Activated CD4-positive, alpha-beta T cell treated with anti-CD3 and anti-CD28 coated beads, Interleukin-2, amount 10 ng/mL, durations not matched to agents 7 days and 5 days (primary cell): ENCODE measurements at regions not wholly inside any gene's neighbourhood (a gene's known extent, or its start where the extent isn't known, plus 50 kb on each side); places are given as distances from the start of the nearest gene placed in this dataset.
"Not testable (repeated sequence)": the region's sequence is repeated elsewhere in the genome, so short reads cannot be mapped to it uniquely, and the experiment has no call there.

Experiments used
- CTCF ChIA-PET: fragments of 350-600 bp; sonication (Branson Sonifier 250); formaldehyde crosslinking; loops from one replicate; lab custom pipeline; 2021; ENCODE audit warnings: antibody characterized with exemption; lab: Charles Lee
- POLR2A ChIA-PET: fragments of 350-600 bp; sonication (Branson Sonifier 250); formaldehyde crosslinking; loops from one replicate; lab custom pipeline; 2021; ENCODE audit warnings: antibody characterized with exemption; lab: Charles Lee
- DNase-seq: peaks from one replicate; pipeline ENCODE4 v3.0.0-alpha.2; 2020
- H3K27ac Mint-ChIP-seq: one replicate; pipeline ENCODE4 v1.8.0; 2021; ENCODE audit warnings: mild to moderate bottlenecking, moderate library complexity, mixed read lengths
- H3K27me3 Mint-ChIP-seq: one replicate; pipeline ENCODE4 v1.8.0; 2021; ENCODE audit warnings: mixed read lengths
- H3K36me3 Mint-ChIP-seq: one replicate; pipeline ENCODE4 v1.8.0; 2021; ENCODE audit warnings: low read depth, mixed read lengths
- H3K4me1 Mint-ChIP-seq: one replicate; pipeline ENCODE4 v1.8.0; 2021; ENCODE audit warnings: mixed read lengths
- H3K4me3 Mint-ChIP-seq: one replicate; pipeline ENCODE4 v1.8.0; 2021; ENCODE audit warnings: mild to moderate bottlenecking, moderate library complexity, mixed read lengths
- H3K9me3 Mint-ChIP-seq: one replicate; pipeline ENCODE4 v1.8.0; 2021; ENCODE audit warnings: mixed read lengths

GRCh38 chr3:139227165-139227564 is 116.7 kb upstream of the MRPS22 start:
- H3K27me3 Mint-ChIP-seq = peaks cover 2% of the 10 kb centered on the region
- no peaks in the 10 kb centered on the region for H3K4me1 Mint-ChIP-seq
- no peaks in the 10 kb centered on the region for H3K36me3 Mint-ChIP-seq
- H3K4me3 Mint-ChIP-seq = no peak overlapping the region
- no peak overlapping the region for H3K27ac Mint-ChIP-seq
- DNase-seq = no peak
- ChIA-PET POLR2A (no interaction called here), CTCF (no interaction called here)
- no peaks in the 10 kb centered on the region for H3K9me3 Mint-ChIP-seq

DNA sequence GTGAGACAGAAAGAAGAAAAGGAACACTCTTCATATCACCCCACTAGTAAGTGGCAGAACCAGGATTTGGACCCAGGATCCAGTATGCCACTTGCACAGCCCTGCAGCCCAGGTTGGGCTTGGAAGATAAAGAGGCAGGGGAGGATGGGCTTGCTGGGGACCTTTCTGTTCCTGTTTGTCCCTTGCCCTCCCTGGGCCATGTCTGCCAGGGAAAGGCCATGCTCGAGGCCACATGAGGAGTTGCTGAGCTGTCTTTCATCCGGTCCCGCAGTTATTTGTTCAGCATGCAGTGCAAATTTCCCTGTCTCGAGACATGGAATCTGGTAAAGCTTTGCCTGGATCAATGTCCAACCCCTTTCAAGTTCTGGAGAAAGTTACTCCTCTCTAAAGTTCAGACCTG is 116.0 kb upstream of the MRPS22 start:
- H3K9me3 Mint-ChIP-seq = no peaks in the 10 kb centered on the region
- no peak overlapping the region for H3K4me3 Mint-ChIP-seq
- DNase-seq = no peak
- peaks cover 2% of the 10 kb centered on the region for H3K27me3 Mint-ChIP-seq
- no peaks in the 10 kb centered on the region for H3K4me1 Mint-ChIP-seq
- CTCF ChIA-PET = no interaction called here
- no peak overlapping the region for H3K27ac Mint-ChIP-seq
- POLR2A ChIA-PET = no interaction called here
- H3K36me3 Mint-ChIP-seq = no peaks in the 10 kb centered on the region

- Mint-ChIP-seq H3K27ac (no peak overlapping the region), H3K4me1 (no peaks in the 10 kb centered on the region), H3K4me3 (no peak overlapping the region), H3K9me3 (no peaks in the 10 kb centered on the region), H3K36me3 (no peaks in the 10 kb centered on the region), H3K27me3 (peaks cover 2% of the 10 kb centered on the region)
- CTCF ChIA-PET = no interaction called here
- DNase-seq = no peak
- POLR2A ChIA-PET = no interaction called here
These were observed 113.4 kb upstream of the MRPS22 start for GRCh38 chr3:139230391-139230790.

GRCh38 chr3:139231555-139232281 is 112.1 kb upstream of the MRPS22 start:
- H3K4me1 Mint-ChIP-seq = no peaks in the 10 kb centered on the region
- no peaks in the 10 kb centered on the region for H3K9me3 Mint-ChIP-seq
- no peak overlapping the region for H3K4me3 Mint-ChIP-seq
- no peak overlapping the region for H3K27ac Mint-ChIP-seq
- H3K36me3 Mint-ChIP-seq = no peaks in the 10 kb centered on the region
- ChIA-PET CTCF (interaction anchor here (0.6 kb wide), 1 partner anchor 388 kb away, joined by 3 read pairs; no protein-coding TSS in a partner anchor), POLR2A (no interaction called here)
- no peak for DNase-seq
- H3K27me3 Mint-ChIP-seq = peaks cover 2% of the 10 kb centered on the region

- DNase-seq, H3K9me3 Mint-ChIP-seq, POLR2A ChIA-PET, H3K4me3 Mint-ChIP-seq, H3K4me1 Mint-ChIP-seq, CTCF ChIA-PET, H3K36me3 Mint-ChIP-seq, H3K27me3 Mint-ChIP-seq, H3K27ac Mint-ChIP-seq: not testable (repeated sequence)
These were observed 111.5 kb upstream of the MRPS22 start for GRCh38 chr3:139232341-139232740.

GRCh38 chr3:139234491-139234890 is 109.3 kb upstream of the MRPS22 start:
- Mint-ChIP-seq H3K4me3 (no peak overlapping the region), H3K4me1 (no peaks in the 10 kb centered on the region), H3K27me3 (peaks cover 4% of the 10 kb centered on the region), H3K36me3 (no peaks in the 10 kb centered on the region), H3K27ac (no peak overlapping the region), H3K9me3 (no peaks in the 10 kb centered on the region)
- DNase-seq = no peak
- ChIA-PET POLR2A (no interaction called here), CTCF (no interaction called here)

- Mint-ChIP-seq H3K36me3 (no peaks in the 10 kb centered on the region), H3K27me3 (peaks cover 10% of the 10 kb centered on the region), H3K27ac (no peak overlapping the region), H3K4me3 (no peak overlapping the region), H3K9me3 (no peaks in the 10 kb centered on the region), H3K4me1 (no peaks in the 10 kb centered on the region)
- ChIA-PET POLR2A (no interaction called here), CTCF (no interaction called here)
- no peak for DNase-seq
These were observed 108.6 kb upstream of the MRPS22 start for GRCh38 chr3:139235192-139235591.

DNA sequence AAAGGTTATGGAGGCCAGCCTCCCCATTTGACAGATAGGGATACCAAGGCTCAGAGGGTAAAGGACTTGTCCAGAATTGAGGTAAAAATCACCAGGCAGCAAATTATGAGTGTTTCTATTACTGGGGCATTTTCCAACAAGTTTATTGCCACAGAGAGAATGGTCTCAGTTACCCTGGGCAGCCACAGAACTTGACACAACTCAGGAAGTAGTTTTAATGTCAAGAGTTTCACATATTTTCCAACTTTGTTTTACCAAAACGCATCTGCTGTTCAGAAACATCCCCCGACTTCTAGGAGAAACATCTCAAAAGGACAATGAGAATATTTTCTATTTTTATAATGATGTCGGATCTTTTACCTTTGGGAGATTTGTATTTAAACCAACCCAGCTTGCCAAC is 107.5 kb upstream of the MRPS22 start:
- H3K4me3 Mint-ChIP-seq = no peak overlapping the region
- peaks cover 16% of the 10 kb centered on the region for H3K27me3 Mint-ChIP-seq
- DNase-seq = no peak
- CTCF ChIA-PET = no interaction called here
- H3K9me3 Mint-ChIP-seq = no peaks in the 10 kb centered on the region
- POLR2A ChIA-PET = no interaction called here
- H3K27ac Mint-ChIP-seq = no peak overlapping the region
- H3K36me3 Mint-ChIP-seq = no peaks in the 10 kb centered on the region
- H3K4me1 Mint-ChIP-seq = no peaks in the 10 kb centered on the region

DNA sequence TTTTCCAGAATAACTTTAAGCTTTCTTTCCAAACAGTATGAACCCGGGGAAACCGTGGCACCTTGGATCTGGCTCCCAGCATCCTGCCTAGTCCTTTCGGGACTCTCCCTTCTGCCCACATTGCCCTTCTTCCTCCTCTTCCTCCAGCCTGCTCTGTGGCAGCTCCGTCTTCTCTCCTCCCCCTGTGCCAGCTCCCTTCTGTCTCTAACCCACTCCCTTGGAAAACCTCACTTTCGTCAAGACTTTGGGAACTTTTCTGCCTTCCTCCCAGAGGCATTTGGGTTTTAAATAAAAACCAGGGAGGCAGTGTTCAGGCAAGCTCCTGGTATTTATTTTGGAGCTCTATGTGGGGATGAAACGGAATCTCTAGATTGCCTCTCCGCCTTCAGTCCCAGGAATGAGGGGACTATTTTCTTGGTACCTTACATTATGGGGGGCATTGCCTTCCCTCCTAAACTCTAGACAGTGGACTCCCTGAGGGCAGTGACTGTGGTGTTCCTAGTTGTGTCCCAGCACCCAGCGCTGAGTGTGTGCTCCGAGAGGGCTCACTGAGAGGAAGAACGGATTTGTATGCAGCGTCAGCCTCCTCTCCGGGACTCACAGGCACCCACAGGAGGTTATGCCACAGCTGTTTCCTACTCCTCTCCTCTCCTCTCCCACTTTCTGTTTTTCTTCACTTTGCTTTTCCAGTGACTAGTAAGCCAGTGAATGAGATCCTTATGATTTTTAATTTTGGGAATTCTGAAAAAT is 105.4 kb upstream of the MRPS22 start:
- CTCF ChIA-PET = interaction anchor here (1.2 kb wide), 1 partner anchor 9 kb away, joined by 3 read pairs; no protein-coding TSS in a partner anchor
- no peak for DNase-seq
- H3K4me3 Mint-ChIP-seq = no peak overlapping the region
- peaks cover 24% of the 10 kb centered on the region for H3K27me3 Mint-ChIP-seq
- no peaks in the 10 kb centered on the region for H3K36me3 Mint-ChIP-seq
- no peak overlapping the region for H3K27ac Mint-ChIP-seq
- H3K4me1 Mint-ChIP-seq = no peaks in the 10 kb centered on the region
- POLR2A ChIA-PET = no interaction called here
- no peaks in the 10 kb centered on the region for H3K9me3 Mint-ChIP-seq

GRCh38 chr3:139239550-139239949 is 104.3 kb upstream of the MRPS22 start:
- no peak overlapping the region for H3K4me3 Mint-ChIP-seq
- H3K9me3 Mint-ChIP-seq = no peaks in the 10 kb centered on the region
- CTCF ChIA-PET = no interaction called here
- no peaks in the 10 kb centered on the region for H3K4me1 Mint-ChIP-seq
- H3K36me3 Mint-ChIP-seq = no peaks in the 10 kb centered on the region
- no peak overlapping the region for H3K27ac Mint-ChIP-seq
- peaks cover 30% of the 10 kb centered on the region for H3K27me3 Mint-ChIP-seq
- POLR2A ChIA-PET = no interaction called here
- no peak for DNase-seq

- DNase-seq = no peak
- peaks cover 35% of the 10 kb centered on the region for H3K27me3 Mint-ChIP-seq
- no peaks in the 10 kb centered on the region for H3K9me3 Mint-ChIP-seq
- no peaks in the 10 kb centered on the region for H3K36me3 Mint-ChIP-seq
- ChIA-PET CTCF (no interaction called here), POLR2A (no interaction called here)
- no peak overlapping the region for H3K27ac Mint-ChIP-seq
- H3K4me1 Mint-ChIP-seq = no peaks in the 10 kb centered on the region
- H3K4me3 Mint-ChIP-seq = no peak overlapping the region
These were observed 102.0 kb upstream of the MRPS22 start for GRCh38 chr3:139241783-139242182.

DNA sequence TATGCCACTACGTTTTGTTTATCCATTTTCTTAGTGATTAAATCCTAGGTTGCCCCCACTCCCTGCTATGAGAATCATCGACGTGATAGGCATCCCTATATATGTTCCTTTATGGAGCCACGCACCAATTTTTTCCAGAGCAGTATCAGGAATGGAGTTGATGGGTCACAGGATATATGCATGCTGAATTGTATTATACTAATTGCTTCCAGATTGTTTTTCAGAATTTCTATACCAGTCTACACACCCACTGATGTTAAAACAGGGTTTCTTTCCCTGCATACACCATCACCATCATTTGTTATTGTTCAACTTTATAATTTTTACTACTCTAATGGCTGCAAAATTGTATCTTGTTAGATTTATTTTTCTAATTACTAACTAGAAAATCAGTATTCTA is 100.1 kb upstream of the MRPS22 start:
- no peaks in the 10 kb centered on the region for H3K4me1 Mint-ChIP-seq
- H3K9me3 Mint-ChIP-seq = no peaks in the 10 kb centered on the region
- no peak for DNase-seq
- ChIA-PET POLR2A (no interaction called here), CTCF (no interaction called here)
- H3K36me3 Mint-ChIP-seq = no peaks in the 10 kb centered on the region
- H3K4me3 Mint-ChIP-seq = no peak overlapping the region
- H3K27ac Mint-ChIP-seq = no peak overlapping the region
- H3K27me3 Mint-ChIP-seq = peaks cover 38% of the 10 kb centered on the region

DNA sequence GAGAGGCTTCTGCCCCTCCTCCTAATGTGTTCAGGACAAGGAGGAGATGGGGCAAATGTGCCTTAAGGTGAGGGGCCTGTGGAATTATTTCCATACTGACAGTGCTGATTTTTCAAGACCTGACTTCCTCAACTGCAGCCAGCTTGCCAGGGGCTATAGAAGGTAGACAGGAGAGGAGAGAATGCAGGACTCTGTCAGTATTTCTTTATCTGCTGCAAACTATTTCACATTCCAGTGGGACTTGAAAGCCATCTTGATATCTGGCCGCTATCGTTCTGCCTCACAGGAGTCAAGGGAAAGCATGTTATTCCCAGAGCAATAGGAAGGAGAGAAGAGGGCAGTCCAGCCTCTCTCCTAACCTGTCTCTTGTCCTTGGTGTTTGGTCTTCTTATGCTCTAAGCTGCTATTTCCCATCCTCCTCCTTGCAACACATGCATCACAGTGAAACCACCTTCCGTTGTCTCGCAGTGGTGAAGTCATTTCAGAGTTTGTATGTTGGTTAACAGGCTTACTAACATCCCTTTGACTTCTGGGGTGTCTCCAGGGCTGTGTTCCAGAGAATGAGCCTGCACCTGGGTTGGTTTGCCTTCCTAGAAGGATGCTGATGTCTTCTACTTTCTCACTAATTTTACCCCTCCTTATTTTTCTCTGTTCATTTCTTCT is 95.1 kb upstream of the MRPS22 start:
- POLR2A ChIA-PET = no interaction called here
- Mint-ChIP-seq H3K27ac (no peak overlapping the region), H3K4me1 (no peaks in the 10 kb centered on the region), H3K4me3 (no peak overlapping the region), H3K27me3 (peaks cover 17% of the 10 kb centered on the region), H3K9me3 (no peaks in the 10 kb centered on the region), H3K36me3 (no peaks in the 10 kb centered on the region)
- DNase-seq = no peak
- CTCF ChIA-PET = no interaction called here
